ENCODE measurements at regions not wholly inside any gene's neighbourhood (a gene's known extent, or its start where the extent isn't known, plus 50 kb on each side); places are given as distances from the start of the nearest gene placed in this dataset.
"Not testable (repeated sequence)": the region's sequence is repeated elsewhere in the genome, so short reads cannot be mapped to it uniquely, and the experiment has no call there.

GRCh38 chr2:95654897-95655296, 63.1 kb downstream of the TRIM43 start:
- H3K9me3 Mint-ChIP-seq, H3K36me3 Mint-ChIP-seq, H3K27ac Mint-ChIP-seq, CTCF ChIA-PET, H3K4me3 Mint-ChIP-seq, H3K27me3 Mint-ChIP-seq, H3K4me1 Mint-ChIP-seq, DNase-seq: not testable (repeated sequence)

GRCh38 chr2:95656553-95656952, 64.8 kb downstream of the TRIM43 start:
- H3K9me3 Mint-ChIP-seq, CTCF ChIA-PET, H3K27ac Mint-ChIP-seq, H3K4me1 Mint-ChIP-seq, DNase-seq, H3K4me3 Mint-ChIP-seq, H3K27me3 Mint-ChIP-seq, H3K36me3 Mint-ChIP-seq: not testable (repeated sequence)

- H3K9me3 Mint-ChIP-seq, CTCF ChIA-PET, H3K36me3 Mint-ChIP-seq, H3K27ac Mint-ChIP-seq, H3K4me3 Mint-ChIP-seq, DNase-seq, H3K27me3 Mint-ChIP-seq, H3K4me1 Mint-ChIP-seq: not testable (repeated sequence)
These were observed 66.1 kb downstream of the TRIM43 start for GRCh38 chr2:95657937-95658336.

- CTCF ChIA-PET, H3K9me3 Mint-ChIP-seq, H3K36me3 Mint-ChIP-seq, H3K4me1 Mint-ChIP-seq, DNase-seq, H3K27ac Mint-ChIP-seq, H3K4me3 Mint-ChIP-seq: not testable (repeated sequence)
- H3K27me3 Mint-ChIP-seq = peaks cover 32% of the 10 kb centered on the region
These were observed 69.2 kb downstream of the TRIM43 start for GRCh38 chr2:95660766-95661562.

GRCh38 chr2:95663471-95664441, 72.0 kb downstream of the TRIM43 start:
- peaks cover 36% of the 10 kb centered on the region for H3K27me3 Mint-ChIP-seq
- H3K4me1 Mint-ChIP-seq, H3K4me3 Mint-ChIP-seq, DNase-seq, CTCF ChIA-PET, H3K27ac Mint-ChIP-seq, H3K9me3 Mint-ChIP-seq, H3K36me3 Mint-ChIP-seq: not testable (repeated sequence)

- H3K27ac Mint-ChIP-seq, CTCF ChIA-PET, DNase-seq, H3K36me3 Mint-ChIP-seq, H3K4me3 Mint-ChIP-seq, H3K9me3 Mint-ChIP-seq: not testable (repeated sequence)
- peaks cover 36% of the 10 kb centered on the region for H3K27me3 Mint-ChIP-seq
- H3K4me1 Mint-ChIP-seq = peaks cover 11% of the 10 kb centered on the region
These were observed 74.8 kb downstream of the TRIM43 start for GRCh38 chr2:95666636-95667035.

- peaks cover 38% of the 10 kb centered on the region for H3K27me3 Mint-ChIP-seq
- peaks cover 11% of the 10 kb centered on the region for H3K4me1 Mint-ChIP-seq
- H3K27ac Mint-ChIP-seq = no peak overlapping the region
- CTCF ChIA-PET = interaction anchor here (0.9 kb wide), 1 partner anchor 278 kb away, joined by 3 read pairs; no protein-coding TSS in a partner anchor
- no peaks in the 10 kb centered on the region for H3K36me3 Mint-ChIP-seq
- no peak overlapping the region for H3K4me3 Mint-ChIP-seq
- no peaks in the 10 kb centered on the region for H3K9me3 Mint-ChIP-seq
- no peak for DNase-seq
These were observed 75.7 kb downstream of the TRIM43 start for GRCh38 chr2:95667480-95667879.

GRCh38 chr2:95668934-95669333, 77.1 kb downstream of the TRIM43 start:
- H3K4me3 Mint-ChIP-seq, H3K9me3 Mint-ChIP-seq, H3K27ac Mint-ChIP-seq, H3K36me3 Mint-ChIP-seq, DNase-seq, CTCF ChIA-PET: not testable (repeated sequence)
- Mint-ChIP-seq H3K27me3 (peaks cover 30% of the 10 kb centered on the region), H3K4me1 (peaks cover 11% of the 10 kb centered on the region)

- Mint-ChIP-seq H3K27me3 (peaks cover 28% of the 10 kb centered on the region), H3K4me3 (no peak overlapping the region), H3K36me3 (no peaks in the 10 kb centered on the region), H3K4me1 (peaks cover 11% of the 10 kb centered on the region), H3K9me3 (no peaks in the 10 kb centered on the region), H3K27ac (no peak overlapping the region)
- CTCF ChIA-PET = no interaction called here
- no peak for DNase-seq
These were observed 77.7 kb downstream of the TRIM43 start for GRCh38 chr2:95669441-95669991.

- peaks cover 24% of the 10 kb centered on the region for H3K27me3 Mint-ChIP-seq
- H3K4me3 Mint-ChIP-seq = no peak overlapping the region
- DNase-seq = no peak
- peaks cover 11% of the 10 kb centered on the region for H3K4me1 Mint-ChIP-seq
- H3K36me3 Mint-ChIP-seq = no peaks in the 10 kb centered on the region
- H3K27ac Mint-ChIP-seq = no peak overlapping the region
- CTCF ChIA-PET = no interaction called here
- no peaks in the 10 kb centered on the region for H3K9me3 Mint-ChIP-seq
These were observed 78.4 kb downstream of the TRIM43 start for GRCh38 chr2:95670167-95670566.

- Mint-ChIP-seq H3K27me3 (peaks cover 23% of the 10 kb centered on the region), H3K36me3 (no peaks in the 10 kb centered on the region), H3K9me3 (no peaks in the 10 kb centered on the region), H3K4me3 (no peak overlapping the region), H3K4me1 (peaks cover 11% of the 10 kb centered on the region), H3K27ac (no peak overlapping the region)
- no peak for DNase-seq
- CTCF ChIA-PET = no interaction called here
These were observed 78.9 kb downstream of the TRIM43 start for GRCh38 chr2:95670686-95671085.

- DNase-seq, H3K4me3 Mint-ChIP-seq, H3K9me3 Mint-ChIP-seq, H3K36me3 Mint-ChIP-seq, H3K27ac Mint-ChIP-seq, CTCF ChIA-PET: not testable (repeated sequence)
- peaks cover 25% of the 10 kb centered on the region for H3K27me3 Mint-ChIP-seq
- peaks cover 11% of the 10 kb centered on the region for H3K4me1 Mint-ChIP-seq
These were observed 79.4 kb downstream of the TRIM43 start for GRCh38 chr2:95671171-95671570.

- H3K27ac Mint-ChIP-seq, H3K36me3 Mint-ChIP-seq, CTCF ChIA-PET, DNase-seq, H3K4me3 Mint-ChIP-seq, H3K9me3 Mint-ChIP-seq: not testable (repeated sequence)
- H3K27me3 Mint-ChIP-seq = peaks cover 25% of the 10 kb centered on the region
- H3K4me1 Mint-ChIP-seq = peaks cover 11% of the 10 kb centered on the region
These were observed 80.2 kb downstream of the TRIM43 start for GRCh38 chr2:95671992-95672391.

GRCh38 chr2:95672500-95672899, 80.7 kb downstream of the TRIM43 start:
- H3K4me3 Mint-ChIP-seq, H3K27ac Mint-ChIP-seq: not testable (repeated sequence)

More at GRCh38 chr2:95672500-95672899, 80.7 kb downstream of the TRIM43 start:
- Mint-ChIP-seq H3K27me3 (peaks cover 25% of the 10 kb centered on the region), H3K4me1 (peaks cover 11% of the 10 kb centered on the region)
- H3K9me3 Mint-ChIP-seq, CTCF ChIA-PET, DNase-seq, H3K36me3 Mint-ChIP-seq: not testable (repeated sequence)
